GM21529 (cell line): ENCODE measurements at regions not wholly inside any gene's neighbourhood (a gene's known extent, or its start where the extent isn't known, plus 50 kb on each side); places are given as distances from the start of the nearest gene placed in this dataset.

Source experiments
- ATAC-seq: cut with Tn5 transposase; IDR thresholded peaks from one replicate; pipeline ENCODE4 v1.9.1; 2021; ENCODE audit not compliant: unreplicated experiment

DNA sequence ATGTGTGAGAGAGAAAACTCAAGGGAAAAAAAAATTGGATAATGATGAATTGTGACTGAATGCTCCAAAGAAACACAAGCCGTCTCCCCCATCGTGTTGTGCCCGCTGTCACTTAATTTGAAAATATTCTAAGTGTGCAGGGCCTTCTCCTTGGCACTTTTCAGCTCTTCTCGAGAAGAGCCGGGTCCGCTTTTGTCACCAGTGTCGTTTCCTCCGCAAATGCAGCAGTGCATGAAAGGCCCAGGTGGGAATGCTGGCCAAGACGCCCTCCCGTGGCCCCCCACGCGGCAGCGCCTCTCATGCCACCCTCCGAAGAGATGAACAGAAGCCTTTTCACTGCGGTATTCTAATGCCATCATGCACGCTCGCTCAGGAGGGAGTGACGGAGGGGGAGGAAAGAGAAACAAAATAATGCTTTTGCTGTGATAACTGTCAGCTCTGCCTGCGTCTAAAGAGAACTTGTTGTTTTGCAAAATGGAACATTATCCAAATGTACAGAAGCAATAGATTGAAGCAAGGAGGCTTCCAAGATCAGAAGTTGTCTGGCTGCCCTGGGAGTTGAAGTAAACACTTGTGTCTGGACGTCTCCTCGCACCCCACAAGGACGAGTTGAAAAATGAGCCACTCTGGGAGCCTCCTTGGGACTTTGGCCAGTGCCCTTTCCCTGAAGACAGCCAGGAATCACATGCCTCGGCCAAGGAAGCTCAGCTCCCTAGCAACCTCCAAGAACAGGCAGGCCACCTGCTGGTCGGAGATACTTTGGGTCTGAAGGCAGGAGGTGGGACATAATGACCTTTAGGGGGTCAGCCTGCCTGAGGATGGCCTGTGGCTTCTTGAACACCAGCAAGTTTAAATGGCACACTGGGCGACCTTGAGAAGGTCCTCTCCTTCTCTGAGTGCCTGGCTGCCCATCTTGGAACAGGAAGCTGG lies 166.1 kb upstream of the ZC3H12A start:
- no peak for ATAC-seq

- no peak for ATAC-seq
Observed at GRCh38 chr1:37309574-37309973, 164.8 kb upstream of the ZC3H12A start.

GRCh38 chr1:37310064-37310463 lies 164.3 kb upstream of the ZC3H12A start:
- ATAC-seq, result no peak

DNA sequence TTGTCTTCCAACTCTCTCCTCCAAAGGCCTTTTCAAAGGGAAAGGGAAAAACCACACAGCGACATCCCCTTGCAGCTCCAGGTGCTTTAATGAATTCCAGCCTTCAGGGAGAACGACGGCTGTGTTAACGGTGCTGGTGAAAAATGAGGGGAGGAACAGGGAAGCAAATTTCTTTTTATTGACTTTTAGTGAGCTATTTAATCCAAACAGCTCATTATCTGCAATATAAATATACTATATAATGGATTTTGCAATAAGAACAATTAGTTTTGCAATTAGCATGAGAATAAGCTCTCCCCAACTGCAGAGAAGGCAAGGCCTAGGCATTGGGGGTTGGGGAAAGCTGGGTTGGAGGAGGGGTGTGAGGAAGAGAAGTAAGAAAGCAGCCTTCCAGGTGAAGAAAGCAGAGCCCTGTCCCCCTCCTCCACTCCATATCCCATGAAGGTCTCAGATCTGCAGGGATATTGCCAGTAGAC lies 159.0 kb upstream of the ZC3H12A start:
- ATAC-seq, result no peak

DNA sequence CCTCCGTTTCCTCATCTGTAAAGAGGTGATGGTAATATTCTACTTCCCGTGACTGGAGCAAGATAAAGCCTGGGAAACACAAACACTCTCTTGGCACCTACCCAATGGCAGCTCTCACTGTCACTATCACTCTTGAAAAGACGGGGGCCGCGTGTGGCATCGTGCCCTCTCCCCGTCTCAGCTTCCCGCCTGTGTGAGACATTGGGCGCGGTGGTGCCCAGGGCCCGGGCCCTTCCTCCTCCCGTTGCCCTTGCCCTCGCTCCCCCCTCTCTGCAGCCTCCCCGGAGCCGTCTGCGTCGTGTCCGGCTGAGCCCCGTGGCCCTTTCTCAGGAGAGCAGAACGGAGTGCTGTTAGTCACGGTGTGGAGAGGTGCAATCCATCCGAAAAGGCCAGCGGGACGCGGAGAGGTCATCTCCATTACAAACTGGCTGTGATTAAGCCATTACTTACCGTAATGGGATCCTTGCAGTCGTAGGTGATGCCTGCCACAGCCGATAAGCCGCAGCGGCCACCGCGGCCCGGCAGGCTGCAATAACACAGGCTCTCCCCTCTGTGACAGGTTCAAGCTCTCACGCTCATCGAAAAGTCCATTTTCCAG lies 156.4 kb upstream of the ZC3H12A start:
- no peak for ATAC-seq

GRCh38 chr1:37318490-37318889 lies 155.9 kb upstream of the ZC3H12A start:
- ATAC-seq, result no peak

GRCh38 chr1:37319284-37319683 lies 155.1 kb upstream of the ZC3H12A start:
- ATAC-seq, result no peak

- no peak for ATAC-seq
Observed at GRCh38 chr1:37323486-37324377, 150.6 kb upstream of the ZC3H12A start.

GRCh38 chr1:37325010-37325409 lies 149.4 kb upstream of the ZC3H12A start:
- ATAC-seq, result no peak

GRCh38 chr1:37325509-37326437 lies 148.6 kb upstream of the ZC3H12A start:
- no peak for ATAC-seq

- ATAC-seq, result no peak
Observed at GRCh38 chr1:37332126-37332525, 142.3 kb upstream of the ZC3H12A start.

DNA sequence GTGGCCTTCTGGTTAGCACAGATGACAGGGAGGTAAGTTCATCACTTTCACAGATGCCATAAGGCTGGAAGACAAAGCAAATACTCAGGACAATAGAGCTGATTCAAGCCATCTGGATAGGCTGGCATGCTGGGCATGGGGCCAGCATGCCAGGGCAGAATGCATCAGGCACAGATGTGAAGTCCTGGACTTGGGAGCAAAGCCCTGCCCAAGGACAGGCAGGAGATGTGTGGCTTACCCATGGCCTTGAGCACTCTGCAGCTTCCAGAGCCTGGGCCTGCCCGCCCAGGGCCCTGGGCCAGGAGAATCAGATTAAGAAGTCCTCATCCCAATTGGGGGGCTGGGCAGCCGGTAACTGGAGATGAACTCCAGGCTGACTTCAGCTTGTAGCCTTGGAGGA lies 135.7 kb upstream of the ZC3H12A start:
- ATAC-seq, result no peak

- ATAC-seq, result no peak
Observed at GRCh38 chr1:37342736-37343135, 131.6 kb upstream of the ZC3H12A start.

GRCh38 chr1:37347104-37347649 lies 127.2 kb upstream of the ZC3H12A start:
- ATAC-seq, result no peak

DNA sequence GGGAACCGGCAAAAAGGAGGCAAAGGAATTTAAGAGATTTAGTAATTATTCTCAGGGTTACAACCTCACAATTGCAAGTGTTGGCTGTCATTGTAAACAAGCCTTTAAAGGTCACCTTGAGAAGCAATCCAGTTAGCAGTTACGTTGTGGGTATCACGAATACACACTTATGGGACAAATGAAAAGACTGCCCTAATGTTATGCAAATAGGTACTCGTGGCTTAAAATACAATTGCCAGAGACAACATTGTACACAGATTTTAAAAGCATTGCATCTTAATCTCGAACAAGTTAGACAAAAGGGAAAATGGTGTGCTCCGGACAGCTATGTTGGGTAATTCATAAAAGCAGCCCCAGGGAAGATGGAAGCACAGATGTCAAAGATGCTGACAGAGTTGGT lies 120.5 kb upstream of the ZC3H12A start:
- ATAC-seq, result no peak

DNA sequence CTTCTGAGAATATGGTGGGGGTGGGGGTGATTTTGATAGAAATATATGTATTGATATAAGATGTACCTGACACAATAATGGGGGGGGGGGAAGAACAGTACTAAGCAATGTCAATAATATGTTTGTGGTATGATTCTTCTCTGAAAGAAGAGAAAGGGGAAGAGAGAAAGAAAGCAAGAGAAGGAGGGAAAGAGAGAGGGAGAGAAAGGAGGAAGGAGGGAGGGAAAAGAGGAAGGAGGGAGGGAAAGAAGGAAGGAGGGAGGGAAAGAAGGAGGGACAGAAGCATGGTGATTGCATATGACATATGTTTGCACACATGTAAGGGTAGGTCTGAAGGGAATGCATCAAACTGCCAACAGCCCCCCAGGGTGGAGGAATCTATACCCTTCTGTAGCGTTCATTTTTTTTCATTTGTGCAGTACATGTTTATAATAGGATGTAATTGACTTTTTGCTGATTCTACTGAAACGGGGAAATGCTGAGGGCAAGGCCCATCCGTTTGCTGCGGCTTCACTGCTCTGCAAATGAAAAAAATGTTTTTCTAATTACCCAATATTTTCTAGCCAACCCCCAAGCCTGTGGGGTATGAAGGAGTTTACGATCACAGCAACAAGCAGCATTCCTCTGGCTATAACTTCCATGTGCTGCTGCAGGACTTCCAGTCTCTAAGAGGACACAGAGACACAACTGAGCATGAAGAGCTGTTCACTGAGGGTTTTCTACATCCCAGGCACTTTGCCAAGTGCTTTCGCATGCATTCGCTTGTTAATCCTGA lies 119.3 kb upstream of the ZC3H12A start:
- no peak for ATAC-seq

GRCh38 chr1:37358992-37359391 lies 115.4 kb upstream of the ZC3H12A start:
- ATAC-seq, result no peak

DNA sequence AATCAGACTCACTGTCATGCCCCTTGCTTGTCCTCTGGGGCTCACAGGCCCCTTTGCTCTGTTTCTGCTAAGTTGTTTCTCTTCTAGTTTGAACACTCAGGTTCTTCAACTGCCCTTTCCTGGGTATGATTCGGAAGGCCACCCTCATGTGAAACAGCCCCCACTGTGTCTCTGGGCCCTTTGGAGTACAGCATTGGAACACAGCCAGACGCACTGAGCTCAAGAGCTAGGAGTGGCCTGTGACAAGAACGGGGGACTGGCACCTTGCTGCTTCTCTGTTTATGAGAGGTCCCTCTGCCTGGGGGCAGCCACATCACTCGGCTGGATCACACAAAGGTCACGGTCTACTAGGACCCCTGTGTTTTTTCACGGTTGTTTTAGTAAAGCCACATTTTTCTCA lies 114.4 kb upstream of the ZC3H12A start:
- no peak for ATAC-seq
